ENCODE measurements at regions not wholly inside any gene's neighbourhood (a gene's known extent, or its start where the extent isn't known, plus 50 kb on each side); places are given as distances from the start of the nearest gene placed in this dataset.
"Not testable (repeated sequence)": the region's sequence is repeated elsewhere in the genome, so short reads cannot be mapped to it uniquely, and the experiment has no call there.

- no peak for DNase-seq (ENCODE audit: low read depth)
- TF ChIP-seq CTCF (IDR thresholded peaks at IDR 0.05; ENCODE audit: low read length, missing control alignments): no peak
- no peak overlapping the region for H3K4me3 ChIP-seq (replicated peaks; ENCODE audit: low read depth, low read length)
These were observed 880.9 kb downstream of the PRIM2 start for GRCh38 chr6:58198301-58198700.

GRCh38 chr6:58237124-58237523 lies 919.7 kb downstream of the PRIM2 start:
- not testable (repeated sequence) for H3K4me3 ChIP-seq (replicated peaks; ENCODE audit: low read depth, low read length)

GRCh38 chr6:58238421-58238820 lies 921.0 kb downstream of the PRIM2 start:
- not testable (repeated sequence) for H3K4me3 ChIP-seq (replicated peaks; ENCODE audit: low read depth, low read length); DNase-seq (ENCODE audit: low read depth)

More at GRCh38 chr6:58237124-58237523, 919.7 kb downstream of the PRIM2 start:
- DNase-seq (ENCODE audit: low read depth): not testable (repeated sequence)

DNA sequence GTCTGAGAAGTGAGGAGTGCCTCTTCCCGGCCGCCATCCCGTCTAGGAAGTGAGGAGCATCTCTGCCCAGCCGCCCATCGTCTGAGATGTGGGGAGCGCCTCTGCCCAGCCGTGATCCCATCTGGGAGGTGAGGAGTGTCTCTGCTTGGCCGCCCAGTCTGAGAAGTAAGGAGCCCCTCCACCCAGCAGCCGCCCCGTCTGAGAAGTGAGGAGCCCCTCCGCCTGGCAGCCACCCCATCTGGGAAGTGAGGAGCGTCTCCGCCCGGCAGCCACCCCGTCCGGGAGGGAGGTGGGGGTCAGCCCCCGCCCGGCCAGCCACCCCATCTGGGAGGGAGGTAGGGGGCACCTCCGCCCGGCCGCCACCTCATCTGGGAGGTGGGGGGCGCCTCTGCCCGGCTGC lies 940.2 kb downstream of the PRIM2 start:
- not testable (repeated sequence) for H3K4me3 ChIP-seq (replicated peaks; ENCODE audit: low read depth, low read length); DNase-seq (ENCODE audit: low read depth)

GRCh38 chr6:58290177-58290576 lies 972.7 kb downstream of the PRIM2 start:
- H3K4me3 ChIP-seq (replicated peaks; ENCODE audit: low read depth, low read length): no peak overlapping the region
- TF ChIP-seq CTCF (IDR thresholded peaks at IDR 0.05; ENCODE audit: low read length, missing control alignments): no peak
- no peak for DNase-seq (ENCODE audit: low read depth)

DNA sequence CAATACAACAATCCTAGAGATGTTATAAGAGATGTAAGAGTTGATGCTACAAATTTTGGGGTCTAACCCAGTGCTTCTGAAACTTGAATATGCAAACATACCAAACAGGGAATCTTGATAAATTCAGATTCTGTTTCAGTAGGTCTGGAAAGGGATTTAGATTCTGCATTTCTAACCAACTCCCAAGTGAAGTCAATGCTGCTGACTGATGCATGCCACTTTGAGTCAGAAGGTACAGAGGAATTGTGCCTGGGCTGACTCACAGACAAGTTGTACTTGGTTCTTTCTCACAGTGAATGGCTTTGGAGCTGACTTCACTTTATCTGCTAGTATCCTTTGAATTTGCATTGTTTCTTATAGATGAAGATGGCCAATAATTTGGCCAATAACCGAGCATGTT lies 973.9 kb downstream of the PRIM2 start:
- not testable (repeated sequence) for DNase-seq (ENCODE audit: low read depth); H3K4me3 ChIP-seq (replicated peaks; ENCODE audit: low read depth, low read length)

DNA sequence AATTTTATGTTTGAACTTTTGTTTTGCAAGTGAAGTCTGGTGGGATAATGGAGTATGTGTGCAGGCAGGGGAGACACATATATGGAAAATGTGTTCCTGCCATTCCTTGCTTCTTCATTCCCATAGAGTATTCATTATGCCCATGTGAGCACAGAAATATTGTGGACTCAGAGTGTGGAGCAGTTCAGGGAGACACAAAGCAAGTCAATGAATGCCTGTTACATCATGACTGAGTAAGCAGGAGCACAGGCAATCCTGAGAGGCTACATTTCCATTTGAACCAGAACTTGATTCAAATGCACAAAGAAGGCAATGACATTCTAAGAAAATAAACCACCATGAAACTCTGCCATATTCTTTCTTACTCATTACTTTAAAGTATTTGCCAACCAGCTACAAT lies 990.5 kb downstream of the PRIM2 start:
- DNase-seq (ENCODE audit: low read depth); H3K4me3 ChIP-seq (replicated peaks; ENCODE audit: low read depth, low read length): not testable (repeated sequence)

DNA sequence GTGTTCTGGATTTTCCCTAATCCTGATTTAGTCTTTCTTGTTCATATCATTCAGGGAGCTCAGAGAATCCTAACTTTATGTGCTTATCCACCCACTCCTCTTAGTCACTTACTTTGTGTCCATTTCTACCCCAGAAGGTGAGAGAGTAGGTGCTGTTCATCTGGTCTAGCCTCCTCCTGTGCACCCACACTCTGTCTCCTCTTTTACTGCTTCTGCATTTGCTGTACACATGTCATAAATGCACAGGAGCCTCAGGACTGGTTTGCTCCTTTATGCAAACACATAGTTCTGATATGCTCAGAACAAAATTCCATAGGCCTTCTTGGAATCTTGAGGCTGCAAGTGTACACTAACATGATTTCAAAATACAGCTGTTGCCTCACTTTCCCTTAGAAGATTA lies 1014.7 kb downstream of the PRIM2 start:
- not testable (repeated sequence) for H3K4me3 ChIP-seq (replicated peaks; ENCODE audit: low read depth, low read length); DNase-seq (ENCODE audit: low read depth)

DNA sequence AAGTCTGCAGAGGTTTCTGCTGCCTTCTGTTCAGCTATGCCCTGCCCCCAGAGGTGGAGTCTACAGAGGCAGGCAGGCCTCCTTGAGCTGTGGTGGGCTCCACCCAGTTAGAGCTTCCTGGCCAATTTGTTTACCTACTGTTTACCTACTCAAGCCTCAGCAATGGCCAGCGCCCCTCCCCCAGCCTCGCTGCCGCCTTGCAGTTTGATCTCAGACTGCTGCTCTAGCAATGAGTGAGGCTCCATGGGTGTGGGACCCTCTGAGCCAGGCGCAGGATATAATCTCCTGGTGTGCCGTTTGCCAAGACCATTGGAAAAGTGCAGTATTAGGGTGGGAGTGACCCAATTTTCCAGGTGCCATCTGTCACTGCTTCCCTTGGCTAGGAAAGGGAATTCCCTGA lies 1024.9 kb downstream of the PRIM2 start:
- not testable (repeated sequence) for DNase-seq (ENCODE audit: low read depth); H3K4me3 ChIP-seq (replicated peaks; ENCODE audit: low read depth, low read length)

DNA sequence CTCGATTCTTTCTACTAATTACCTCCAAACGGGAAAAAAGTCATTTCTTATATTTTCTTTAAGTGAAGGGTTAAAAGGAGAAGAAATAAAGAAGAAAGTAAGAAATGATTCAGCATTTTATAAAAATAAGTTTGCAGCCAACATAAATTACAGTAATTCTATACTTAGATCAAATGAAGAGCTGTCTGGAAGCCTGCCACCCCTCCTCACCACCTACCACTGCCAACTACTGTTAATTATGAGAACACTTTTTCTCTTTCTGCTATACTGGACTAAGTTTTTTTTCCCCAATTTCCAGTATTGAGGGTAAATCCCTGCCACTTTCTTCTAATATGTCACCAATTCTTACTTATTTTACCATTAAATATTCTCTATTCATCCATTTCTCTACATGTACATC lies 1030.1 kb downstream of the PRIM2 start:
- DNase-seq (ENCODE audit: low read depth); H3K4me3 ChIP-seq (replicated peaks; ENCODE audit: low read depth, low read length): not testable (repeated sequence)

GRCh38 chr6:58351619-58352018 lies 1034.2 kb downstream of the PRIM2 start:
- not testable (repeated sequence) for DNase-seq (ENCODE audit: low read depth); H3K4me3 ChIP-seq (replicated peaks; ENCODE audit: low read depth, low read length)

DNA sequence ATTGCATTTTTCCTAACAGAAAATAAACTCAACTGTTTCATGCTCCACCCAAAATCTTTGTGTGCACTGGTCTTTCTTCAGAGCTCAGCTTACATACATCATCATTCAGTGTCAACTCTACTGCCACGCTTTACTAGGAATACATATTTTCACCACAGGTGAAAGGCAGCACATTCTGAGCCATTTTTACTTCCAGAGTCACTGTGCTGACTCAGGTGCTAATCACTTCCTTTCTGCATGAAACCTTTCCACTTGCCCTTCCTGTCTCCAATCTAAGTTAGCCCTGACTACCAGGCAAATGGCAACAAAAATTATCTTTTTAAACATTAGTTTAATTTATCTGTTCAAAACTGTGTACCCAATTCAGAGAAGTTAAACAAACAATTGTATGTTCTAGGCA lies 1041.0 kb downstream of the PRIM2 start:
- DNase-seq (ENCODE audit: low read depth); H3K4me3 ChIP-seq (replicated peaks; ENCODE audit: low read depth, low read length): not testable (repeated sequence)

- not testable (repeated sequence) for H3K4me3 ChIP-seq (replicated peaks; ENCODE audit: low read depth, low read length); DNase-seq (ENCODE audit: low read depth)
These were observed 1048.4 kb downstream of the PRIM2 start for GRCh38 chr6:58365856-58366255.

DNA sequence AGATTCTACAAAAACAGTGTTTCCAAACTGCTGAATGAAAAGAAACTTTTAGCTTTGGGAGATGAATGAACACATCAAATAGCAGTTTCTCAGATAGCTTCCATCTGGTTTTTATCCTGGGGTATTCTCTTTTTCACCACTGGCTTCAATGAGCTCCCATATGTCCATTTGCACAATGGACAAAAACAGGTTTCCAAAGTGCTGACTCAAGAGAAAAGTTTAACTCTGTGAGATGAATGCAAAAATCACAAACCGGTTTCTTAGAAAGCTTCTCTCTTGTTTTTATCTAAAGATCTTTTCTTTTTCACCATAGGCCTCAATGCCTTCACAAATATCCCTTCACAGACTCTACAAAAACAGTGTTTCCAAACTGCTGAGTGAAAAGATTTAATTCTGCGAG lies 1089.2 kb downstream of the PRIM2 start:
- not testable (repeated sequence) for DNase-seq (ENCODE audit: low read depth); H3K4me3 ChIP-seq (replicated peaks; ENCODE audit: low read depth, low read length)
